Ectodermal cell (in vitro differentiated cells): ENCODE measurements at regions not wholly inside any gene's neighbourhood (a gene's known extent, or its start where the extent isn't known, plus 50 kb on each side); places are given as distances from the start of the nearest gene placed in this dataset.
"Not testable (repeated sequence)": the region's sequence is repeated elsewhere in the genome, so short reads cannot be mapped to it uniquely, and the experiment has no call there.

Experiments
- H3K27ac ChIP-seq: 2 replicates; pipeline ENCODE4 v1.7.0; 2013; ENCODE audit warnings: mild to moderate bottlenecking, low read depth, low read length; ENCODE audit not compliant: insufficient read depth, poor library complexity, severe bottlenecking
- H3K27me3 ChIP-seq: 2 replicates; pipeline ENCODE4 v1.7.0; 2013; ENCODE audit warnings: mild to moderate bottlenecking, low read length; ENCODE audit not compliant: insufficient read depth, control insufficient read depth, poor library complexity, severe bottlenecking
- H3K36me3 ChIP-seq: one replicate; pipeline ENCODE4 v1.7.0; 2013; ENCODE audit warnings: low read length; ENCODE audit not compliant: control insufficient read depth, insufficient read depth
- H3K4me1 ChIP-seq: one replicate; pipeline ENCODE4 v1.7.0; 2013; ENCODE audit warnings: low read length; ENCODE audit not compliant: control insufficient read depth, insufficient read depth
- H3K4me3 ChIP-seq: 2 replicates; pipeline ENCODE4 v1.7.0; 2013; ENCODE audit warnings: low read depth, low read length, control low read depth; ENCODE audit not compliant: insufficient read depth
- H3K9me3 ChIP-seq: 2 replicates; pipeline ENCODE4 v1.7.0; 2013; ENCODE audit warnings: mild to moderate bottlenecking, low read length, moderate library complexity; ENCODE audit not compliant: control insufficient read depth
- WGBS, 2 experiments: methylation state at CpG; one replicate each; pipeline ENCODE4 v1.1.7; 2013; ENCODE audit warnings: missing lambda C conversion rate in 2 of 2; 5-methylcytosine and 5-hydroxymethylcytosine counted together

- 89 to 100% methylated on average over 2 of the region's 2 CpGs for WGBS, 2 experiments
- H3K27me3 ChIP-seq, result no peaks in the 10 kb centered on the region
- H3K4me3 ChIP-seq, result no peak overlapping the region
- H3K9me3 ChIP-seq, result no peaks in the 10 kb centered on the region
- no peak overlapping the region for H3K27ac ChIP-seq
- H3K4me1 ChIP-seq, result no peaks in the 10 kb centered on the region
- H3K36me3 ChIP-seq, result no peaks in the 10 kb centered on the region
Measured at GRCh38 chr15:95698951-95699350, 631.5 kb upstream of the NR2F2 start.

- Histone ChIP-seq H3K4me3 (no peak overlapping the region), H3K27me3 (no peaks in the 10 kb centered on the region), H3K27ac (no peak overlapping the region), H3K9me3 (no peaks in the 10 kb centered on the region), H3K4me1 (no peaks in the 10 kb centered on the region), H3K36me3 (no peaks in the 10 kb centered on the region)
- 89 to 100% methylated on average over 2 of the region's 2 CpGs for WGBS, 2 experiments
Measured at GRCh38 chr15:95699578-95699977, 630.9 kb upstream of the NR2F2 start.

GRCh38 chr15:95700692-95701091 is 629.8 kb upstream of the NR2F2 start:
- not testable (repeated sequence) for H3K27ac ChIP-seq, H3K36me3 ChIP-seq, H3K27me3 ChIP-seq, H3K4me1 ChIP-seq, H3K9me3 ChIP-seq, H3K4me3 ChIP-seq
- 79 to 88% methylated on average over 1 of the region's 1 CpG for WGBS, 2 experiments

GRCh38 chr15:95701410-95701809 is 629.1 kb upstream of the NR2F2 start:
- Histone ChIP-seq H3K9me3 (no peaks in the 10 kb centered on the region), H3K27ac (no peak overlapping the region), H3K27me3 (no peaks in the 10 kb centered on the region), H3K36me3 (no peaks in the 10 kb centered on the region), H3K4me3 (no peak overlapping the region), H3K4me1 (no peaks in the 10 kb centered on the region)
- WGBS, 2 experiments, result 86 to 88% methylated on average over 1 of the region's 1 CpG

- Histone ChIP-seq H3K27ac (no peak overlapping the region), H3K36me3 (no peaks in the 10 kb centered on the region), H3K9me3 (no peaks in the 10 kb centered on the region), H3K4me3 (no peak overlapping the region), H3K4me1 (peaks cover 2% of the 10 kb centered on the region), H3K27me3 (no peaks in the 10 kb centered on the region)
- WGBS, 2 experiments, result 90 to 96% methylated on average over 9 of the region's 9 CpGs
Measured at GRCh38 chr15:95709959-95710695, 620.4 kb upstream of the NR2F2 start.

- no peaks in the 10 kb centered on the region for H3K36me3 ChIP-seq
- H3K27ac ChIP-seq, result no peak overlapping the region
- WGBS, 2 experiments, result no CpG with 5 or more reads among the region's 1 CpG
- peaks cover 13% of the 10 kb centered on the region for H3K4me1 ChIP-seq
- H3K4me3 ChIP-seq, result no peak overlapping the region
- no peaks in the 10 kb centered on the region for H3K9me3 ChIP-seq
- no peaks in the 10 kb centered on the region for H3K27me3 ChIP-seq
Measured at GRCh38 chr15:95712785-95713184, 617.7 kb upstream of the NR2F2 start.

GRCh38 chr15:95713324-95713723 is 617.2 kb upstream of the NR2F2 start:
- H3K9me3 ChIP-seq, result no peaks in the 10 kb centered on the region
- no peak overlapping the region for H3K4me3 ChIP-seq
- no peak overlapping the region for H3K27ac ChIP-seq
- H3K4me1 ChIP-seq, result peaks cover 13% of the 10 kb centered on the region
- H3K36me3 ChIP-seq, result no peaks in the 10 kb centered on the region
- H3K27me3 ChIP-seq, result no peaks in the 10 kb centered on the region
- WGBS, 2 experiments, result 74 to 76% methylated on average over 5 of the region's 5 CpGs

- 85 to 86% methylated on average over 3 of the region's 3 CpGs for WGBS, 2 experiments
- no peak overlapping the region for H3K4me3 ChIP-seq
- peak overlapping the region; percentile 32 for H3K27ac ChIP-seq
- H3K27me3 ChIP-seq, result no peaks in the 10 kb centered on the region
- peaks cover 13% of the 10 kb centered on the region for H3K4me1 ChIP-seq
- H3K9me3 ChIP-seq, result no peaks in the 10 kb centered on the region
- no peaks in the 10 kb centered on the region for H3K36me3 ChIP-seq
Measured at GRCh38 chr15:95715116-95715903, 615.2 kb upstream of the NR2F2 start.

GRCh38 chr15:95715906-95716656 is 614.4 kb upstream of the NR2F2 start:
- 18 to 27% methylated on average over 6 of the region's 6 CpGs for WGBS, 2 experiments
- no peaks in the 10 kb centered on the region for H3K9me3 ChIP-seq
- H3K4me3 ChIP-seq, result no peak overlapping the region
- H3K27ac ChIP-seq, result peak overlapping the region; percentile 81
- no peaks in the 10 kb centered on the region for H3K27me3 ChIP-seq
- H3K4me1 ChIP-seq, result peaks cover 13% of the 10 kb centered on the region
- H3K36me3 ChIP-seq, result no peaks in the 10 kb centered on the region

GRCh38 chr15:95716708-95717107 is 613.8 kb upstream of the NR2F2 start:
- H3K36me3 ChIP-seq, result no peaks in the 10 kb centered on the region
- peak overlapping the region; percentile 21 for H3K27ac ChIP-seq
- H3K9me3 ChIP-seq, result no peaks in the 10 kb centered on the region
- no peak overlapping the region for H3K4me3 ChIP-seq
- peaks cover 13% of the 10 kb centered on the region for H3K4me1 ChIP-seq
- no peaks in the 10 kb centered on the region for H3K27me3 ChIP-seq
